Neural cell (in vitro differentiated cells): ENCODE measurements at regions not wholly inside any gene's neighbourhood (a gene's known extent, or its start where the extent isn't known, plus 50 kb on each side); places are given as distances from the start of the nearest gene placed in this dataset.

ENCODE experiments used
- H2AFZ ChIP-seq: fragments of 200-600, 300-800 bp; sonication (generic), shearing (Covaris generic); 2 replicates; pipeline ENCODE4 v1.6.0; 2014; ENCODE audit warnings: low read depth, mild to moderate bottlenecking, antibody characterized with exemption, low read length, moderate library complexity
- H3F3A ChIP-seq: fragments of 200-600 bp; shearing (Covaris generic); 2 replicates; pipeline ENCODE4 v1.6.1; 2016; ENCODE audit warnings: mild to moderate bottlenecking, moderate library complexity, mixed read lengths, antibody characterized with exemption, low read length; ENCODE audit not compliant: insufficient read depth, poor library complexity, severe bottlenecking
- H3K27ac ChIP-seq: fragments of 200-600, 300-800 bp; sonication (generic), shearing (Covaris generic); 2 replicates; pipeline ENCODE4 v1.5.1; 2014; ENCODE audit warnings: mild to moderate bottlenecking, low read length, moderate library complexity
- H3K27me3 ChIP-seq: fragments of 300-800, 200-600 bp; sonication (generic), shearing (Covaris generic); 2 replicates; pipeline ENCODE4 v1.6.0; 2014; ENCODE audit warnings: mild to moderate bottlenecking, low read depth, low read length, moderate library complexity; ENCODE audit not compliant: insufficient read depth
- H3K36me3 ChIP-seq: fragments of 300-800, 200-600 bp; sonication (generic), shearing (Covaris generic); 2 replicates; pipeline ENCODE4 v1.5.1; 2014; ENCODE audit warnings: mild to moderate bottlenecking, antibody characterized with exemption, low read length, moderate library complexity; ENCODE audit not compliant: insufficient read depth
- H3K4me2 ChIP-seq: fragments of 300-800, 200-600 bp; sonication (generic), shearing (Covaris generic); 2 replicates; pipeline ENCODE4 v1.6.0; 2014; ENCODE audit warnings: mild to moderate bottlenecking, low read length
- H3K4me3 ChIP-seq: fragments of 300-800, 200-600 bp; sonication (generic), shearing (Covaris generic); 2 replicates; pipeline ENCODE4 v1.5.1; 2014; ENCODE audit warnings: mild to moderate bottlenecking, low read length, moderate library complexity
- H3K79me2 ChIP-seq: fragments of 200-600 bp; shearing (Covaris generic); replicated peaks from 2 replicates; pipeline ENCODE4 v1.6.0; 2014; ENCODE audit warnings: mild to moderate bottlenecking, low read length, moderate library complexity; ENCODE audit not compliant: insufficient read depth
- H3K9ac ChIP-seq: fragments of 300-800, 200-600 bp; sonication (generic), shearing (Covaris generic); 2 replicates; pipeline ENCODE4 v1.6.1; 2016; ENCODE audit warnings: mild to moderate bottlenecking, low read length, mixed read lengths
- H3K9me2 ChIP-seq: fragments of 200-600 bp; shearing (Covaris generic); 2 replicates; pipeline ENCODE4 v1.6.1; 2016; ENCODE audit warnings: mild to moderate bottlenecking, low read length, mixed read lengths; ENCODE audit not compliant: insufficient read depth
- H3K9me3 ChIP-seq: fragments of 200-600, 300-800 bp; sonication (generic), shearing (Covaris generic); 2 replicates; pipeline ENCODE4 v1.6.1; 2016; ENCODE audit warnings: mild to moderate bottlenecking, mixed run types, low read length, moderate library complexity, mixed read lengths
- H4K20me1 ChIP-seq: fragments of 200-600 bp; shearing (Covaris generic); 2 replicates; pipeline ENCODE4 v1.6.1; 2016; ENCODE audit warnings: mild to moderate bottlenecking, mixed run types; ENCODE audit not compliant: insufficient read depth
- CTCF ChIP-seq: fragments of 450-650 bp; IDR thresholded peaks from 2 replicates; pipeline ENCODE4 v1.5.1; 2014; ENCODE audit warnings: antibody characterized with exemption, mild to moderate bottlenecking, moderate library complexity; ENCODE audit not compliant: poor library complexity, severe bottlenecking
- EP300 ChIP-seq: fragments of 450-650 bp; conservative IDR thresholded peaks from 2 replicates; pipeline ENCODE4 v1.6.1; 2014; ENCODE audit warnings: antibody characterized with exemption, mild to moderate bottlenecking, moderate library complexity; ENCODE audit not compliant: poor library complexity, severe bottlenecking
- EZH2 ChIP-seq: fragments of 200-600, 300-800 bp; shearing (Covaris generic), sonication (generic); IDR thresholded peaks from 2 replicates; pipeline ENCODE4 v1.6.1; 2014; ENCODE audit warnings: antibody characterized with exemption, low read length, borderline replicate concordance, mild to moderate bottlenecking; ENCODE audit not compliant: insufficient read depth, poor library complexity, severe bottlenecking
- MXI1 ChIP-seq: fragments of 450-650 bp; conservative IDR thresholded peaks from 2 replicates; pipeline ENCODE4 v1.6.1; 2014; ENCODE audit warnings: antibody characterized with exemption, mild to moderate bottlenecking; ENCODE audit not compliant: poor library complexity, severe bottlenecking
- POLR2AphosphoS5 ChIP-seq: IDR thresholded peaks from 2 replicates; pipeline ENCODE4 v1.6.1; 2012
- RAD21 ChIP-seq: fragments of 450-650 bp; conservative IDR thresholded peaks from 2 replicates; pipeline ENCODE4 v1.6.1; 2014; ENCODE audit warnings: antibody characterized with exemption, mild to moderate bottlenecking, moderate library complexity
- REST ChIP-seq: IDR thresholded peaks from 2 replicates; pipeline ENCODE4 v1.6.1; 2012; ENCODE audit warnings: borderline replicate concordance
- SMC3 ChIP-seq: fragments of 450-650 bp; conservative IDR thresholded peaks from 2 replicates; pipeline ENCODE4 v1.6.1; 2014; ENCODE audit warnings: antibody characterized with exemption, mild to moderate bottlenecking, moderate library complexity; ENCODE audit not compliant: poor library complexity
- TAF1 ChIP-seq: IDR thresholded peaks from 2 replicates; pipeline ENCODE4 v1.6.1; 2012; ENCODE audit warnings: low read depth

GRCh38 chr3:31407665-31408064 lies 125.1 kb upstream of the STT3B start:
- no peaks in the 10 kb centered on the region for H3K9me3 ChIP-seq
- H3K9ac ChIP-seq = no peak overlapping the region

GRCh38 chr3:31408720-31409119 lies 124.0 kb upstream of the STT3B start:
- Histone ChIP-seq H3K9me2 (no peaks in the 10 kb centered on the region), H3K9me3 (no peaks in the 10 kb centered on the region), H3K9ac (no peak overlapping the region), H3F3A (no peaks in the 10 kb centered on the region), H3K4me2 (no peak overlapping the region), H3K4me3 (no peak overlapping the region), H3K27me3 (no peaks in the 10 kb centered on the region), H4K20me1 (no peaks in the 10 kb centered on the region), H3K27ac (no peak overlapping the region), H2AFZ (no peak overlapping the region), H3K36me3 (no peaks in the 10 kb centered on the region), H3K79me2 (no peaks in the 10 kb centered on the region)
- TF ChIP-seq CTCF (no peak), RAD21 (no peak), EP300 (no peak)

More at GRCh38 chr3:31407665-31408064, 125.1 kb upstream of the STT3B start:
- no peaks in the 10 kb centered on the region for H4K20me1 ChIP-seq
- H3K4me3 ChIP-seq = no peak overlapping the region
- H3K4me2 ChIP-seq = no peak overlapping the region
- H3K27ac ChIP-seq = no peak overlapping the region
- H3K27me3 ChIP-seq = no peaks in the 10 kb centered on the region
- H3F3A ChIP-seq = no peaks in the 10 kb centered on the region
- no peak overlapping the region for H2AFZ ChIP-seq
- H3K9me2 ChIP-seq = no peaks in the 10 kb centered on the region
- no peaks in the 10 kb centered on the region for H3K79me2 ChIP-seq
- TF ChIP-seq CTCF = no peak
- TF ChIP-seq MXI1 = no peak
- TF ChIP-seq SMC3 = no peak
- TF ChIP-seq EZH2 = no peak
- no peak for TF ChIP-seq POLR2AphosphoS5
- no peak for TF ChIP-seq REST
- TF ChIP-seq EP300 = no peak
- no peak for TF ChIP-seq TAF1
- no peak for TF ChIP-seq RAD21
- no peaks in the 10 kb centered on the region for H3K36me3 ChIP-seq
